ENCODE measurements at regions not wholly inside any gene's neighbourhood (a gene's known extent, or its start where the extent isn't known, plus 50 kb on each side); places are given as distances from the start of the nearest gene placed in this dataset.
A peak's percentile ranks its signal among the peaks of the same experiment; 100 is the strongest.

DNA sequence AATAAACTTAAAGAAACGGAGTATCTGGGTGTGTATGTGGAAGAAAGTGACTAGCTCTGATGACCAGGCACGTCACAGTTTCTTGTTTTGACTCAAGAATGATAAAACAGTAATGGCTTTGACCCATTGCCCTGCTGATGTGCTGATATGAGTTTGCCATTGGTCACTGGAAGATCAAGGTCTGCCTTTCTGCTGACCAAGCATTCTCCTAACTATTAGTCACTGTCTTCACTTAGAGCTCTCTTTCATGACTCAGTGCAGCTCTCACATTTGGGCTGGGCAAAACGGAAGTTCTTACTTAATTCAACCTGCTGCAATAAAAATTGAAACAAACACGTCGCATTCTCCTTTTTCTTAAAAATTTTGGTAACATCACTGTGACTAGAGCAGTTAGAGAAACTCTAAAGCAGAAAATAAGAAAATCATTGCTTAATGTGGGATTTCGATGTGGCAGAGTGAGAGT is 366.7 kb downstream of the BTG1 start:
- DNase-seq (ENCODE audit: low spot score) = no peak
- ChIA-PET POLR2A (interaction anchor here (0.7 to 1.2 kb wide), 3 partner anchors 9 to 328 kb away, joined by 3 to 4 read pairs (median 3); no protein-coding TSS in a partner anchor), CTCF (ENCODE audit: unreplicated experiment) (no interaction called here)
- H3K4me2 ChIP-seq (ENCODE audit: low read length) = no peak overlapping the region
- no peaks in the 10 kb centered on the region for H3K79me2 ChIP-seq (ENCODE audit: insufficient read depth, low read depth, low read length)
- H2AFZ ChIP-seq (ENCODE audit: low read length) = no peak overlapping the region
- TF ChIP-seq CTCF (conservative IDR thresholded peaks at IDR 0.05; ENCODE audit: low read length) = no peak
- TF ChIP-seq EZH2phosphoT487 (IDR thresholded peaks at IDR 0.05; ENCODE audit: borderline replicate concordance, low read depth, low read length) = no peak
- no peaks in the 10 kb centered on the region for H3K9me3 ChIP-seq (ENCODE audit: low read length)
- no peak overlapping the region for H3K27ac ChIP-seq (ENCODE audit: low read depth, low read length, poor library complexity, severe bottlenecking)
- intact Hi-C loops (cut with micrococcal nuclease; ENCODE audit: unreplicated experiment) = no loop called here
- H4K20me1 ChIP-seq (ENCODE audit: insufficient read depth, low read length) = no peaks in the 10 kb centered on the region
- no peaks in the 10 kb centered on the region for H3K36me3 ChIP-seq (ENCODE audit: insufficient read depth, low read length)
- BruUV-seq (replicated peaks) = no TSS peak
- no peaks in the 10 kb centered on the region for H3K9me2 ChIP-seq (ENCODE audit: insufficient read depth, low read length)
- H3K4me3 ChIP-seq (ENCODE audit: low read depth, low read length, poor library complexity, severe bottlenecking) = no peak overlapping the region
- H3K4me1 ChIP-seq (ENCODE audit: insufficient read depth, low read length, poor library complexity, severe bottlenecking) = no peaks in the 10 kb centered on the region

- Histone ChIP-seq H3K4me2 (ENCODE audit: low read length) (no peak overlapping the region), H3K9me3 (ENCODE audit: low read length) (no peaks in the 10 kb centered on the region), H3K4me1 (ENCODE audit: insufficient read depth, low read length, poor library complexity, severe bottlenecking) (no peaks in the 10 kb centered on the region), H4K20me1 (ENCODE audit: insufficient read depth, low read length) (no peaks in the 10 kb centered on the region), H3K27ac (ENCODE audit: low read depth, low read length, poor library complexity, severe bottlenecking) (no peak overlapping the region), H3K79me2 (ENCODE audit: insufficient read depth, low read depth, low read length) (no peaks in the 10 kb centered on the region), H2AFZ (ENCODE audit: low read length) (no peak overlapping the region), H3K4me3 (ENCODE audit: low read depth, low read length, poor library complexity, severe bottlenecking) (no peak overlapping the region), H3K36me3 (ENCODE audit: insufficient read depth, low read length) (no peaks in the 10 kb centered on the region), H3K9me2 (ENCODE audit: insufficient read depth, low read length) (no peaks in the 10 kb centered on the region)
- intact Hi-C loops (cut with micrococcal nuclease; ENCODE audit: unreplicated experiment) = no loop called here
- TF ChIP-seq EZH2phosphoT487 (IDR thresholded peaks at IDR 0.05; ENCODE audit: borderline replicate concordance, low read depth, low read length) = no peak
- no peak for TF ChIP-seq CTCF (conservative IDR thresholded peaks at IDR 0.05; ENCODE audit: low read length)
- POLR2A ChIA-PET = interaction anchor here (0.7 to 1.1 kb wide), 2 partner anchors 12 to 329 kb away, joined by 3 read pairs; no protein-coding TSS in a partner anchor
- peak; percentile 6 for DNase-seq (ENCODE audit: low spot score)
- BruUV-seq (replicated peaks) = no TSS peak
- CTCF ChIA-PET (ENCODE audit: unreplicated experiment) = no interaction called here
These were observed 367.4 kb downstream of the BTG1 start for GRCh38 chr12:91778091-91778832.
